H1 (cell line): ENCODE measurements at regions not wholly inside any gene's neighbourhood (a gene's known extent, or its start where the extent isn't known, plus 50 kb on each side); places are given as distances from the start of the nearest gene placed in this dataset.

Source experiments
- ASH2L ChIP-seq: fragments of 200-600, 300-600 bp; sonication (generic); IDR thresholded peaks from one replicate; pipeline ENCODE4 v1.7.1; 2017; ENCODE audit warnings: low read length
- BRCA1 ChIP-seq: IDR thresholded peaks from 2 replicates; pipeline ENCODE4 v1.6.1; 2012; ENCODE audit warnings: low read depth, low read length, improper control_type of control experiment
- CBX8 ChIP-seq: fragments of 300-800, 300-1000 bp; sonication (generic); IDR thresholded peaks from 2 replicates; pipeline ENCODE4 v1.7.1; 2016; ENCODE audit warnings: low read depth, low read length, borderline replicate concordance
- CEBPB ChIP-seq: IDR thresholded peaks from 2 replicates; pipeline ENCODE4 v1.6.1; 2012; ENCODE audit warnings: low read depth, low read length
- CHD2 ChIP-seq: IDR thresholded peaks from 2 replicates; pipeline ENCODE4 v1.6.1; 2012; ENCODE audit warnings: low read length, improper control_type of control experiment
- CREB1 ChIP-seq: IDR thresholded peaks from 2 replicates; pipeline ENCODE4 v1.6.1; 2012; ENCODE audit warnings: inconsistent platforms
- CTBP2 ChIP-seq: IDR thresholded peaks from 2 replicates; pipeline ENCODE4 v1.7.0; 2011; ENCODE audit warnings: borderline replicate concordance, mild to moderate bottlenecking, moderate library complexity, mixed read lengths, low read length; ENCODE audit not compliant: insufficient read depth, insufficient read length
- EP300 ChIP-seq, 2 experiments: IDR thresholded peaks; 1 replicate in 1 of 2; 2 replicates in 1 of 2; pipeline ENCODE4 v1.6.1; 2011 to 2012; ENCODE audit warnings: low read depth in 2 of 2, low read length in 2 of 2, mild to moderate bottlenecking in 2 of 2, borderline replicate concordance in 1 of 2, inconsistent platforms in 1 of 2, moderate library complexity in 1 of 2
- EZH2 ChIP-seq: fragments of 200-600 bp; sonication (generic); IDR thresholded peaks from 2 replicates; pipeline ENCODE4 v1.7.1; 2012; ENCODE audit warnings: low read depth, mild to moderate bottlenecking, moderate library complexity, low read length, inconsistent platforms; ENCODE audit not compliant: severe bottlenecking
- HDAC2 ChIP-seq, 2 experiments: fragments of 300-600 bp in 1 of 2; sonication (generic) in 1 of 2; IDR thresholded peaks; 2 replicates each; pipeline ENCODE4 v1.6.1; 2011 to 2012; ENCODE audit warnings: low read depth in 2 of 2, low read length in 2 of 2, mild to moderate bottlenecking in 2 of 2, moderate library complexity in 2 of 2, borderline replicate concordance in 1 of 2, inconsistent platforms in 1 of 2
- HDAC6 ChIP-seq: IDR thresholded peaks from one replicate; pipeline ENCODE4 v1.7.1; 2012; ENCODE audit warnings: low read depth, mild to moderate bottlenecking, inconsistent platforms, low read length, moderate library complexity
- JUN ChIP-seq: IDR thresholded peaks from 2 replicates; pipeline ENCODE4 v1.6.1; 2011; ENCODE audit warnings: low read depth, mild to moderate bottlenecking, improper control_type of control experiment, low read length
- JUND ChIP-seq: IDR thresholded peaks from 2 replicates; pipeline ENCODE4 v1.6.1; 2011; ENCODE audit warnings: mild to moderate bottlenecking, improper control_type of control experiment, low read length
- NRF1 ChIP-seq: IDR thresholded peaks from 2 replicates; pipeline ENCODE4 v1.6.1; 2011; ENCODE audit warnings: mild to moderate bottlenecking, low read depth, low read length, improper control_type of control experiment
- RAD21 ChIP-seq, 2 experiments: IDR thresholded peaks in 1 of 2; conservative IDR thresholded peaks in 1 of 2; 2 replicates each; pipeline ENCODE4 v1.6.1; 2011; ENCODE audit warnings: low read depth in 2 of 2, low read length in 2 of 2, improper control_type of control experiment in 1 of 2, inconsistent platforms in 1 of 2, mild to moderate bottlenecking in 1 of 2, moderate library complexity in 1 of 2
- RNF2 ChIP-seq: fragments of 200-900, 300-1000 bp; sonication (generic); IDR thresholded peaks from 2 replicates; pipeline ENCODE4 v1.7.1; 2016; ENCODE audit warnings: borderline replicate concordance, low read depth, mild to moderate bottlenecking, antibody characterized with exemption, low read length; ENCODE audit not compliant: poor library complexity, severe bottlenecking; ENCODE audit errors: missing control alignments
- SIRT6 ChIP-seq: IDR thresholded peaks from one replicate; pipeline ENCODE4 v1.7.1; 2012; ENCODE audit warnings: low read length, inconsistent platforms
- SIX5 ChIP-seq: IDR thresholded peaks from 2 replicates; pipeline ENCODE4 v1.6.1; 2011; ENCODE audit warnings: mild to moderate bottlenecking, low read depth, low read length
- SRF ChIP-seq: IDR thresholded peaks from 2 replicates; pipeline ENCODE4 v1.6.1; 2011; ENCODE audit warnings: mild to moderate bottlenecking, low read depth, low read length, moderate library complexity
- TCF12 ChIP-seq: IDR thresholded peaks from 2 replicates; pipeline ENCODE4 v1.6.1; 2011; ENCODE audit warnings: low read depth, mild to moderate bottlenecking, low read length
- TEAD4 ChIP-seq: IDR thresholded peaks from 2 replicates; pipeline ENCODE4 v1.6.1; 2012; ENCODE audit warnings: low read depth, low read length, inconsistent platforms, mixed read lengths
- TF ChIP-seq, protein P1 (sequence below): IDR thresholded peaks from 2 replicates; pipeline ENCODE4 v1.6.1; 2012; ENCODE audit warnings: inconsistent platforms
- TF ChIP-seq, protein P2 (sequence below): IDR thresholded peaks from 2 replicates; pipeline ENCODE4 v1.6.1; 2011; ENCODE audit warnings: low read length, improper control_type of control experiment

DNA sequence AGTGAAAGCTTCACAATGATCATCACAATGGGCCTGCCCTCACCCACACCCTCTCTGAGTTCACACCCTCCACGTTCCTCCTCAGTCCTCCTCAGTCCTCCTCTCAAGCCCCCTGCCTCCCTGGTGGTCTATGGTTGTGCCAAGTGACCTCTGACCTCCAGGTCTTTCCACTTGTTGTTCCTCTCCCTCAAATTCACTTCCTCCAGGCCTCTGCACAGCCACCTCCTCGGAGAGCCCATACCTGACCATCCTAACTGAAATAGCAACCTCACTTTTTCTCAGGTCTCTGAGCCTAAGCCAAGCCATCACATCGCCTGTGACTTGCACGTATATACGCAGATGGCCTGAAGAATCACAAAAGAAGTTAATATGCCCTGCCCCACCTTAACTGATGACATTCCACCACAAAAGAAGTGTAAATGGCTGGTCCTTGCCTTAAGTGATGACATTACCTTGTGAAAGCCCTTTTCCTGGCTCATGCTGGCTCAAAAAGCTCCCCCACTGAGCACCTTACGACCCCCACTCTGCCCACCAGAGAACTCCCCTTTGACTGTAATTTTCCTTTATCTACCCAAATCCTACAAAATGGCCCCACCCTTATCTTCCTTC, 293.4 kb upstream of the TENM3 start (continued):
- TF ChIP-seq ASH2L = peak; percentile 60
- TF ChIP-seq CEBPB = no peak
- peak; percentile 95 for TF ChIP-seq TCF12
- TF ChIP-seq CBX8 = no peak
- TF ChIP-seq TEAD4 = no peak
- TF ChIP-seq RNF2 = no peak
- TF ChIP-seq HDAC2 (IDR thresholded peaks at IDR 0.05; ENCODE audit: borderline replicate concordance in 1 of 2, low read depth in 2 of 2, low read length in 2 of 2) = peak; percentile 65 to 88; a peak in 2 of 4 replicates
- TF ChIP-seq JUND = no peak
- peak; percentile 93 for TF ChIP-seq CTBP2
- TF ChIP-seq JUN = no peak
- TF ChIP-seq EZH2 = no peak
- peak; percentile 34; the same call in 1 of the 2 replicates for TF ChIP-seq CREB1
- TF ChIP-seq EP300 (IDR thresholded peaks at IDR 0.05; ENCODE audit: borderline replicate concordance in 1 of 2, low read depth in 2 of 2, low read length in 2 of 2) = peak; percentile 14 to 95
- TF ChIP-seq SRF = no peak
- no peak for TF ChIP-seq BRCA1
- no peak for TF ChIP-seq SIX5
- TF ChIP-seq, protein P1, sequence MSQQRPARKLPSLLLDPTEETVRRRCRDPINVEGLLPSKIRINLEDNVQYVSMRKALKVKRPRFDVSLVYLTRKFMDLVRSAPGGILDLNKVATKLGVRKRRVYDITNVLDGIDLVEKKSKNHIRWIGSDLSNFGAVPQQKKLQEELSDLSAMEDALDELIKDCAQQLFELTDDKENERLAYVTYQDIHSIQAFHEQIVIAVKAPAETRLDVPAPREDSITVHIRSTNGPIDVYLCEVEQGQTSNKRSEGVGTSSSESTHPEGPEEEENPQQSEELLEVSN = peak; percentile 74
- TF ChIP-seq HDAC6 = no peak
- no peak for TF ChIP-seq SIRT6
- TF ChIP-seq, protein P2, sequence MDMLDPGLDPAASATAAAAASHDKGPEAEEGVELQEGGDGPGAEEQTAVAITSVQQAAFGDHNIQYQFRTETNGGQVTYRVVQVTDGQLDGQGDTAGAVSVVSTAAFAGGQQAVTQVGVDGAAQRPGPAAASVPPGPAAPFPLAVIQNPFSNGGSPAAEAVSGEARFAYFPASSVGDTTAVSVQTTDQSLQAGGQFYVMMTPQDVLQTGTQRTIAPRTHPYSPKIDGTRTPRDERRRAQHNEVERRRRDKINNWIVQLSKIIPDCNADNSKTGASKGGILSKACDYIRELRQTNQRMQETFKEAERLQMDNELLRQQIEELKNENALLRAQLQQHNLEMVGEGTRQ = no peak
- no peak for TF ChIP-seq NRF1
- TF ChIP-seq CHD2 = 0 out of 2 replicates have a peak, but pooled peaks have one; percentile 41
- TF ChIP-seq RAD21 (IDR thresholded peaks at IDR 0.05 in 1 of 2, conservative IDR thresholded peaks at IDR 0.05 in 1 of 2; ENCODE audit: low read depth in 2 of 2, low read length in 2 of 2) = peak in 1 of 2 experiments; percentile 5; a peak in 2 of 4 replicates
